Panc1 (cell line): ENCODE measurements at regions not wholly inside any gene's neighbourhood (a gene's known extent, or its start where the extent isn't known, plus 50 kb on each side); places are given as distances from the start of the nearest gene placed in this dataset.

Experiments used
- ATAC-seq: fragments of 200-7000 bp; cut with Tn5 transposase; 2 replicates; pipeline ENCODE4 v1.9.1; 2020; ENCODE audit warnings: mild to moderate bottlenecking, moderate library complexity
- BruUV-seq: library from RNA; stranded (reverse); fragments of 400-500 nt; replicated peaks from 2 replicates; lab custom pipeline; 2021; lab: Mats Ljungman, UMichigan
- CTCF ChIA-PET: fragments of 300-600 bp; sonication (Branson Sonifier 250); formaldehyde crosslinking; loops from one replicate; lab custom pipeline; 2022; ENCODE audit warnings: antibody characterized with exemption; lab: Charles Lee
- POLR2A ChIA-PET: fragments of 300-600 bp; sonication (Branson Sonifier 250); formaldehyde crosslinking; loops from one replicate; lab custom pipeline; 2022; ENCODE audit warnings: antibody characterized with exemption; lab: Charles Lee
- DNase-seq: peaks from one replicate; pipeline ENCODE4 v3.0.0-alpha.2; 2010; ENCODE audit warnings: low read depth, low spot score
- H3K27ac ChIP-seq: 2 replicates; pipeline ENCODE4 v1.5.1; 2011; ENCODE audit warnings: mild to moderate bottlenecking, low read length, inconsistent platforms
- H3K27me3 ChIP-seq: fragments of 200-500 bp; sonication (Bioruptor generic); 2 replicates; pipeline ENCODE4 v1.6.0; 2014; ENCODE audit warnings: low read length, inconsistent platforms; ENCODE audit not compliant: control insufficient read depth, insufficient read depth
- H3K36me3 ChIP-seq: fragments of 200-500 bp; sonication (Bioruptor generic); 2 replicates; pipeline ENCODE4 v1.5.1; 2014; ENCODE audit warnings: inconsistent platforms, mild to moderate bottlenecking, low read length, moderate library complexity; ENCODE audit not compliant: control insufficient read depth, insufficient read depth
- H3K4me1 ChIP-seq: 2 replicates; pipeline ENCODE4 v1.5.1; 2011; ENCODE audit warnings: inconsistent platforms, mild to moderate bottlenecking, low read length, moderate library complexity; ENCODE audit not compliant: control insufficient read depth, insufficient read depth
- H3K4me3 ChIP-seq, 2 experiments: 2 replicates each; pipeline ENCODE4 v1.5.1; 2011 to 2012; ENCODE audit warnings: low read depth in 2 of 2, low read length in 2 of 2, mild to moderate bottlenecking in 2 of 2, inconsistent platforms in 1 of 2, moderate library complexity in 1 of 2
- H3K9me3 ChIP-seq: fragments of 200-500 bp; sonication (Bioruptor generic); 2 replicates; pipeline ENCODE4 v1.5.1; 2014; ENCODE audit warnings: low read depth, mild to moderate bottlenecking, inconsistent platforms, low read length, moderate library complexity; ENCODE audit not compliant: control insufficient read depth, insufficient read depth
- CTCF ChIP-seq: fragments of 450-650 bp; IDR thresholded peaks from 2 replicates; pipeline ENCODE4 v1.5.1; 2017; ENCODE audit warnings: mild to moderate bottlenecking
- POLR2AphosphoS5 ChIP-seq: IDR thresholded peaks from 2 replicates; pipeline ENCODE4 v1.6.1; 2012; ENCODE audit warnings: mild to moderate bottlenecking, low read depth, low read length, moderate library complexity
- SIN3A ChIP-seq: IDR thresholded peaks from 2 replicates; pipeline ENCODE4 v1.6.1; 2012; ENCODE audit warnings: low read depth, mild to moderate bottlenecking, low read length, moderate library complexity, borderline replicate concordance; ENCODE audit not compliant: insufficient read depth
- TCF7L2 ChIP-seq: IDR thresholded peaks from 2 replicates; pipeline ENCODE4 v1.6.1; 2011; ENCODE audit warnings: mild to moderate bottlenecking, low read depth, low read length, inconsistent platforms
- in situ Hi-C: cut with HindIII; loops from 2 replicates; pipeline ENCODE4 v1.10.0; 2016; ENCODE audit warnings: low sequenced_read_pairs, low pct_unique_long_range_greater_than_20kb
- intact Hi-C: fragments of 100-400 bp; cut with micrococcal nuclease; formaldehyde crosslinking; loops from one replicate; pipeline ENCODE4 v1.10.0; 2022; ENCODE audit not compliant: unreplicated experiment
- TF ChIP-seq, protein P1 (sequence below), 2 experiments: IDR thresholded peaks; 2 replicates each; pipeline ENCODE4 v1.6.1; 2011 to 2012; ENCODE audit warnings: low read depth in 2 of 2, control low read depth in 1 of 2, low read length in 1 of 2, mild to moderate bottlenecking in 1 of 2, moderate library complexity in 1 of 2; ENCODE audit not compliant: insufficient read depth in 1 of 2

DNA sequence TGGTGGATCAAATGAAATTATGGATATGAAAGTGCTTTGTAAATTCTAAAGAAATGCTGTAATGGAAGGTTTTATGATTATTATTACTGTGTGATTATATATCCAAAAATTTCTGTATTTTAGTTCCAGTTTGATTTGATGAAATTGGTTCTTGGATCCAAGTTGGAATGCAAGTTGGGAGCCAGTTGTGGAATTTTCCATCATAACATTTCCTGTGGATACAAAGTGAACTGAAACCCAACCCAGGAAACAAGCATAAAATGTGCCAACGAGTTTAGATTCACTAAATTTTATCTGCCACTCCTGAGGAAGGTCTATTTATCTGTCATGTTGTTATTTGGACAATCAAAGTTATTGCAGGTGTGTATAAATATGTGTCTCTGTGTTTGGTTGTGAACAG, 131.4 kb upstream of the MDFIC start:
- BruUV-seq, result no TSS peak
- POLR2A ChIA-PET, result no interaction called here
- intact Hi-C loops, result no loop called here

GRCh38 chr7:114791771-114792170, 130.1 kb upstream of the MDFIC start:
- CTCF ChIA-PET, result no interaction called here
- DNase-seq, result no peak
- no peak for TF ChIP-seq CTCF
- TF ChIP-seq POLR2AphosphoS5, result no peak
- TF ChIP-seq, protein P1, sequence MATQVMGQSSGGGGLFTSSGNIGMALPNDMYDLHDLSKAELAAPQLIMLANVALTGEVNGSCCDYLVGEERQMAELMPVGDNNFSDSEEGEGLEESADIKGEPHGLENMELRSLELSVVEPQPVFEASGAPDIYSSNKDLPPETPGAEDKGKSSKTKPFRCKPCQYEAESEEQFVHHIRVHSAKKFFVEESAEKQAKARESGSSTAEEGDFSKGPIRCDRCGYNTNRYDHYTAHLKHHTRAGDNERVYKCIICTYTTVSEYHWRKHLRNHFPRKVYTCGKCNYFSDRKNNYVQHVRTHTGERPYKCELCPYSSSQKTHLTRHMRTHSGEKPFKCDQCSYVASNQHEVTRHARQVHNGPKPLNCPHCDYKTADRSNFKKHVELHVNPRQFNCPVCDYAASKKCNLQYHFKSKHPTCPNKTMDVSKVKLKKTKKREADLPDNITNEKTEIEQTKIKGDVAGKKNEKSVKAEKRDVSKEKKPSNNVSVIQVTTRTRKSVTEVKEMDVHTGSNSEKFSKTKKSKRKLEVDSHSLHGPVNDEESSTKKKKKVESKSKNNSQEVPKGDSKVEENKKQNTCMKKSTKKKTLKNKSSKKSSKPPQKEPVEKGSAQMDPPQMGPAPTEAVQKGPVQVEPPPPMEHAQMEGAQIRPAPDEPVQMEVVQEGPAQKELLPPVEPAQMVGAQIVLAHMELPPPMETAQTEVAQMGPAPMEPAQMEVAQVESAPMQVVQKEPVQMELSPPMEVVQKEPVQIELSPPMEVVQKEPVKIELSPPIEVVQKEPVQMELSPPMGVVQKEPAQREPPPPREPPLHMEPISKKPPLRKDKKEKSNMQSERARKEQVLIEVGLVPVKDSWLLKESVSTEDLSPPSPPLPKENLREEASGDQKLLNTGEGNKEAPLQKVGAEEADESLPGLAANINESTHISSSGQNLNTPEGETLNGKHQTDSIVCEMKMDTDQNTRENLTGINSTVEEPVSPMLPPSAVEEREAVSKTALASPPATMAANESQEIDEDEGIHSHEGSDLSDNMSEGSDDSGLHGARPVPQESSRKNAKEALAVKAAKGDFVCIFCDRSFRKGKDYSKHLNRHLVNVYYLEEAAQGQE (IDR thresholded peaks at IDR 0.05; ENCODE audit: insufficient read depth in 1 of 2, low read depth in 2 of 2, low read length in 1 of 2), result no peak
- no peak for TF ChIP-seq TCF7L2
- TF ChIP-seq SIN3A, result no peak
- no TSS peak for BruUV-seq
- POLR2A ChIA-PET, result no interaction called here
- Histone ChIP-seq H3K9me3 (no peaks in the 10 kb centered on the region), H3K27ac (no peak overlapping the region), H3K4me3 (no peak overlapping the region), H3K27me3 (no peaks in the 10 kb centered on the region), H3K4me1 (no peaks in the 10 kb centered on the region), H3K36me3 (no peaks in the 10 kb centered on the region)
- intact Hi-C loops, result no loop called here
- in situ Hi-C loops, result no loop called here
- no peak for ATAC-seq

More for the DNA sequence above, 131.4 kb upstream of the MDFIC start:
- DNase-seq (no peak), ATAC-seq (no peak)
- no peak for TF ChIP-seq SIN3A
- no peak for TF ChIP-seq POLR2AphosphoS5
- no peak for TF ChIP-seq TCF7L2
- TF ChIP-seq CTCF, result no peak
- TF ChIP-seq, protein P1 (IDR thresholded peaks at IDR 0.05; ENCODE audit: insufficient read depth in 1 of 2, low read depth in 2 of 2, low read length in 1 of 2), result no peak
- no peak overlapping the region for H3K4me3 ChIP-seq
- CTCF ChIA-PET, result no interaction called here
- in situ Hi-C loops, result no loop called here
- no peaks in the 10 kb centered on the region for H3K9me3 ChIP-seq
- no peaks in the 10 kb centered on the region for H3K4me1 ChIP-seq
- H3K36me3 ChIP-seq, result no peaks in the 10 kb centered on the region
- no peaks in the 10 kb centered on the region for H3K27me3 ChIP-seq
- H3K27ac ChIP-seq, result no peak overlapping the region
